Esophagus mucosa (tissue), 1 donor: ENCODE measurements at regions not wholly inside any gene's neighbourhood (a gene's known extent, or its start where the extent isn't known, plus 50 kb on each side); places are given as distances from the start of the nearest gene placed in this dataset.

Experiments
- ATAC-seq: fragments of 200-7000 bp; cut with Tn5 transposase; one replicate; pipeline ENCODE4 v1.9.1; 2020
- donor health status: DM: yes; HTN: yes; CAD: no.

DNA sequence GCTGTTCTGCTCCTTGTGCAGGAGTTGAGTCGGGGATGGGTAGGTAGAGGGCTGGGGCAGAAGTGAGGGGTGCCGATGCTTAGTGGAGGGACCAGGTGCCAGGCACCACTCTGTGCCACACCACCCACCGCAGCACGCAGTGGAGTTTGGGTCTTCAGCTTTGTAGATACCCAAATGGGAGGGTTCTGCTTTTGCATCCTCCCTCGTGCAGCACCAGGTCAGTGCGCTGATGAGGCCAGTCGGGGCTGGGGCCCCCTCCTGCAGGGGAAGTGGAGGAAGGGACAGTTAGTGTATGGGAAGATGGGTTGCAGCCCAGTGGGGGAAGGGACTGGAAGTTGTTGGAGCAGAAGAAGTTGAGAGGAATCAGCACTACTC, 244.0 kb downstream of the RHOU start:
- ATAC-seq = no peak

DNA sequence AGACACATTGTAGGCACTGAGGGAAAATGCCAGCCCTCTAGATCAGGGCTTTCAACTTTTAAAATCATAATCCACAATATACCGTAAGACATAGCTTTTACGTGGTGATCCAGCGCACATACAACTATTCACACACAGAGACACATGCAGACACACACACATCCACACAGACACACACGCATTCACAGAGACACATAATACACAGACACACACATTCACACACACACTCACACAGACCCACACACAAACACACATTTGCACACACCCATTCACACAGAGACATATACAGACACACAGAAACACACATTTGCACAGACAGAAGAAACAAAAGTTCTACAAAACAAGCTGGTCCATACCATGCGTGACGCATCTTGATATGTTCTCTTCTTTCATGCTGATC, 244.5 kb downstream of the RHOU start:
- no peak for ATAC-seq

DNA sequence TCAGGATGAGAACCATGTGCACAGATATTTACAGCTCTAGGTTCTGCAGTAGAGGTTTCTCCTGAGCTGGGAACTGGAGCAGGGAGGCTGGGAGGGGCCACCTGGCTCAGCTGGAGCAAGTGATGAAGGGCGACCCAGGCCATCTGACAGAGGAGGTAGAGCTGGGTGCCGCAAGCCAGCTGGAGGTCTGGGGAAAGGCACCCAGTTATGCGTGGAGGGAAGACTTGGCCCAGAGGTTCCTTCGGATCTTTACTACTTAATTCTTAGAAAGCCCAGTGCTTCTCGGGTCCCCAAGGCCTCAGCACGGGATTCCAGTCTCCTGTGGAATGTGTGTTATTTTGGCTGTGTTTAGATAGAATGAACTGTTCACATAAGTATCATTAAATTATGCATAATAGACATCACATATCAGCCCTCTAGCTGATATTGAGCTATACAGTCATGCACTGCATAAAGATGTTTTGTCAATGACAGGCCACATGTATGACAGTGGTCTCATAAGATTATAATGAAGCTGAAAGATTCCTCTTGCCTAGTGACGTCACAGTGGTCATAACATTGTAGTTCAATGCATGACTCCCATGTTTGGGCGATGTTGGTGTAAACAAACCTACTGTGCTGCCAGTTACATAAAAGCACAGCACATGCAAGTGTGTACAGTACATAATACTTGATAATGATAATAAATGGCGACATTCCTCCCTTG, 245.1 kb downstream of the RHOU start:
- no peak for ATAC-seq

DNA sequence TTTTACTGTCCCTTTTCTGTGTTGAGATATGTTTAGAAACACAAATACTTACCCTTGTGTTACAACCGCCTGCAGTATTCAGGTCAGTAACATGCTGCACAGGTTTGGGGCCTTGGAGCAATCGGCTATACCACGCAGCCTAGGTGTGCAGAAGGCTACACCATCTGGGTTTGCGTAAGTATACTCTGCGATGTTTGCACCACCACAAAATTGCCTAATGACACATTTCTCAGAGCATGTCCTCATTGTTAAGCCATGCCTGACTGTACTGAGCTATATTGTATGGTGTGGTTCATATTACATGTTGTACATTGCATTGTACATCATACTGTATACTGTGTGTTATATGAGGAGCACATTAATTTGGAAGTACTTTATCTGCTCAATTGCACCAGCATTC, 247.4 kb downstream of the RHOU start:
- ATAC-seq = no peak

DNA sequence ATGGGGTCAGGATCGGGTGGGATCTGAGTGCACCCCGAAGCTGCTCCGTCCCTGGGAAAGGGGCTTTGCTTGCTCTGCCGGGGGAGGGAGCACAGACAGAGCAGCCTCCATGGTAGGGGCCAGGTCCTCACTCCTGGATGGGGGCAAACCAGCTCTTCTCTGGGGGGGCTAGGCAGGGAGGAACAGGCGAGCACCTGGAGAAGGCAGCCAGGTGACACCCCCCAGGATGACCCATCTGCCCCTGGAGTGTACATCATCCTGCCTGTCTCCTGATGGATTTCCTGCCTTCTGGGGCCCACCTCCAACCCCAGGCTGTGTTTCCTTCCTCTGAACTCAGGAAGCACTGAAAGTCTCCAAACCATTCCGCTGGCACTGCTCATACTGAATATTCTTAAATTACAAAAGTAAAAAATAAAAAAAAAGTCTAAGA, 248.0 kb downstream of the RHOU start:
- no peak for ATAC-seq

DNA sequence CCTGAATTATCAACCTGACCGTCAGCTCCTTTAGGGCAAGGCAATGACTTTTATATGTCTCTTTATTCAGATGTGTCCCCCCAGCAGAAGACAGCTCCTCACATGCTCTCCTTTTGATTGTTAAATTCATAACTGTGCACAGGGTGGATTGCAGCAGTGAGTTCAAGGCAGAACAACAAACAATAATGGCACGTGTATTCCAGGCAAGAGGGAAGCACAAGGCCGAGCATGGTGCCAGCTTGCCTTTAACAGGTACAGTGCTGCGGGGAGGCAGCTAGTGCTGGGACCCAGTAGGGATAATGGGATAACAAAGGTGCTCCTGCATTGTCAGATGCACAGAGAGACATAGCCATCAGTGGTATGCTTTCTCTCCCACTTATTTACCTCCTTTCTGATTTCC, 248.4 kb downstream of the RHOU start:
- ATAC-seq = no peak

DNA sequence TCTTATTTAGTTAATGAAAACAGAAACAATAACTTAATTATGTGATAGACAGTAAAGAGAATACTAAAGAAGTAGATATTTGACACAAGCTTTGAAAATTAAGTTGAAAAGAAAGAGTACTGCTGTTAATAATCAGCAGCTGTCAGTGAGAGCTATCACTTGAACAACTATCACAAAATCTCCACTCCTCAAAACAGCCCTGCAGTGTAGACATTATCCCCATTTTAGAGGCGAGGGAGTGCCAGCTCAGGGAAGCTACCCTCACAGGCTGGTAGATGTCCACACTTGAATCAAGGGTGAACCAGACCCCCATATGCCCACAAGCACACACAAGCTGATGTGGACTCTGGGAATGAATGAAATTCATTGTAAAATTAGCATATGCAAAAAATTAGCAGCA, 248.8 kb downstream of the RHOU start:
- ATAC-seq = no peak

DNA sequence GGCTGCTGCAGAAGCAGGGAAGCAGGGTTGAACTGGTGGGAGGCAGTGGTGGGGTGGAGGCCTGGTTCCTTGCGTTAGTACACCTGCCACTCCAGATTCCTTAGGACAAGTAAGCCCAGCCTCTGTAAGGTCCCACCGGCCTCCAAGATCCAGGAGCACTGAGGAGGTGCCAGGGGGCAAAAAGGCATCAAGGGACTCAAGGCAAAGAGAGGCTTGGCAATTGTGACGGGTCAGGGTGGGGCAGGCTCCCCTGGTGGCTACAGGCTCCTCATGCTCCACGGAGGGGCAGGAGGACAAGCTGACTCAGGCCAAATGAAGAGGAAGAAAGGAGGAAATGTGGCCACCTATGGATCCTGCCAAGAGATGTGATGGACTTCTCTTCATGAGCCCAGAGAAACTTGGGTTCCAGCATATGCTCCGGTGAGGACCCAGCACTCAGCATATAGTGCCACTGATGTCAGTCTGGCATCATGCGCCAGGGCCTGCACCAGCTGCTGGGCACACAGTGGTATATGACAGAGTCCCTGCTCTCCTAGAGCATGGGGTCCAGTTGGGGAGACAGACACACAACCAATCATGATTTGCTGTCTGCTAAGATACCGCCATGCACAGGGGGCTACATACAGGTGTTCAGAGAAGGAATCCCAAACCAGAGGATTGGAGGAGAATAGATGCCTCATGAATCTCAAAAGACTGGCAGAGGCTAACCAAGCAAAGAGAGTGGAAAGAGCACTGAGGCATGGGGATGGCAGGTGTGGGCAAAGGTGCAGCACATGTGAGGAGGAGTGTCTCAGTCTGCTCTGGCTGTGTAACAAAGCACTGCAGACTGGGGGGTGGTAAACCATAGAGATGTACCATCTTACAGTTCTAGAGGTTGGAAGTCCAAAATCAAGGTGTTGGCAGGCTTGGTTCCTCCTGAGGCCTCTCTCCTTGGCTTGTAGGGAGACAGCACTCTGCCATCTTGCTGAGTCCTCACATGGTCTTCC, 249.7 kb downstream of the RHOU start:
- ATAC-seq = no peak

DNA sequence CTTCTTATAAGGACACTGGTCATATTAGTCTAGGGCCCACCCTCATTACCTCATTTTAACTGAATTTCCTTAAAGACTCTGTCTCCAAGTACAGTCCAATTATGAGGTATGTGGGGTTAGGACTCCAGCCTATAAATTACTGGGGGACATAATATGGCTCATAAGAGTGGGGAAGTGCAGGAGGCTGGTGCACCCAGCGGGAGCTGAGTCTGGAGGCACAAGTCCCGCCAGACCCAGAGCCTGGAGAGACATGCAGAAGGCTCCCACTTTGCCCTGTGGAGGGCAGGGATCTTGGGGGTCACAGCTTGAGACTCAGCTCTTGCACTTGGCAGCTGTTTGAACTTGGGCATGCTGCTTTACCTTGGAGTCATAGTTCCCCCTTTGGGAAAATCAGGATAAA, 250.4 kb downstream of the RHOU start:
- no peak for ATAC-seq

DNA sequence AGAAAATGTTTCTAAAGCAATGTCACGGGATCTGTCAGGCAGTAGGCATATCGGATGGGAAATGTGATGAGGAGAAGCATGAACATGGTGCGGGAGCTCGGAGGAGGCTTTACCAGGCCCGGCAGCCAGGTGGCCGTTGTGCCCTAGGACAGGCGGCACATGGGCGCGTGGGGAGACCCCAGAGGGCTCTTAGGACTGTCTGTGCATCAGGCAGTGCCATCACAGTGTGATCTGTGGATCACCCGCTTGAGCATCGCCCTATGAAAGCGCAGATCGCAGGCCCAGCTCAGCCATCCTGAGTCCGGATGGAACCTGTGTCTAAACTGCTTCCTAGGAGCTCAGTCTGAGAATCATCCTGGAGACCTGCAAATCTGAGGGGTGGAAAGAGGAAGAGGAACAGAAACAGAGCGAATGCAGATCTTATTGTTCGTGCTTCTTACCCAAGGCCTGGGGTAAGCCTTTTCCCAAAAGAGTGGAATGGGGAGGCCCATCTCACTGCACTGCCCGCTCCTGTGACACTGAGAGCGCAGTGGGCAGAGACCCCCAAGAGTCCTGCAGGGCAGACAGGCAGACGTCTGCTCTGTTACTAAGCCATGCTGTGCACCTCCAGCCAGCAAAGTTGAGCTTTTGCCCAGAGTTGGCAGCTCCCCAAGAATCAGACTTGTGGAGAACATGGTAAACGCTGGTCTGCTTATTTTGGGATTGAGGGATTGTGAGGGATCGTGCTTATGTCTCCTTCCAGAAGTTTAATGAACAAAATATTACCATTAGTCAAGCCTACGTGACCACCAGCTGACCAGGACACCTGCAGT, 251.0 kb downstream of the RHOU start:
- ATAC-seq = no peak

DNA sequence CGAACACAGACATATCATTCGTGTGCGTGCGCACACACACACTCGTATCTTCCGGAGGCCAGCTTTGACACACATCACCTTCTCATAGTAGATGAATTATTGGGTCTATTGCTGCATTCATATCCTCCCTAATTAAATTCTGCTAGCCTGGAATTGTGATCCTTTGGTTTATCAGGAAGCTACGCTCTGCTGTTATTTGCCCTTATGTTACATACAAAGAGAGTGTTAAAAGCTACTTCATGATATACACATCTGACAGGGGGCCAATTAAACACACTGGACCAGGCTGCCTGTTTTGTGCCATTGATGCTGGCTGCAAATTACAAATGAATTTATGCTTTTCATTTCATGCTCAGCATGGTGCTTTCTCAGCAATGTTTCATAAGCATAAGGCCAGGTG, 252.0 kb downstream of the RHOU start:
- no peak for ATAC-seq

DNA sequence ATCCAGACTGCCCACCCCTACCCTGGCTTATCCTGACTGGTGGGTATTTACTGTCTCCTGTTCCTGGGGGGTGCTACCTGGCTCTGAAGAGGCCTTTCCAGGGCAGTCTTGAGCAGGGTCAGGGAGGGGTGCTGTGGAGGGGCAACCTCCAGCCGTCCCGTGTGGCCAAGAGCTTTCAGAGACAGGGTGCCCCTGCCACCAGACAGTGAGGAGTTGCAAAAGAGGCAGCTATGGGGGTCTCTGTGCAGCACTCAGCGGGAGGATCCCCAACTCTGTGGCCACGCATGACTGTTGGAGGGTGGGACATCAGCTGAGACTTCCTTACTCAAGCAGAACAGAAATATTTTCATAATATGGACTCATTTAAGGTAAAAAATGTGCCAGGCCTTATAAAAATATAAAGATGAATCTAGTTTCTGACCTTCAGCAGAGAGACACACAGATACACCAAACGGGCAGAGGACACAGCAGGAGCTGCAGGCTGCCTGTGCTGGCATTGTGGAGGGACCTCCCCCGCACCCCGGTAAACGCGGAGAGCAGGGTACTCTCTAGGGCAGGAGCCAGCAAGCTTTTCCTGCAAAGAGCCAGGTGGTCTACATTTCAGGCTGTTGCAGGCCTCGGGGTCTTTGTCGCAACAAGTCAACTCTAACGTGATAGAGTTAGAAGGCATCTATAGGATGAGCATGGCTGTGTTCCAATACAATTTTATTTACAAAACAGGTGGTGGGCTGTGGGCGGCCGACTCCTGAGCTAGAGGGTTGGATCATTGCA, 252.6 kb downstream of the RHOU start:
- ATAC-seq = no peak

DNA sequence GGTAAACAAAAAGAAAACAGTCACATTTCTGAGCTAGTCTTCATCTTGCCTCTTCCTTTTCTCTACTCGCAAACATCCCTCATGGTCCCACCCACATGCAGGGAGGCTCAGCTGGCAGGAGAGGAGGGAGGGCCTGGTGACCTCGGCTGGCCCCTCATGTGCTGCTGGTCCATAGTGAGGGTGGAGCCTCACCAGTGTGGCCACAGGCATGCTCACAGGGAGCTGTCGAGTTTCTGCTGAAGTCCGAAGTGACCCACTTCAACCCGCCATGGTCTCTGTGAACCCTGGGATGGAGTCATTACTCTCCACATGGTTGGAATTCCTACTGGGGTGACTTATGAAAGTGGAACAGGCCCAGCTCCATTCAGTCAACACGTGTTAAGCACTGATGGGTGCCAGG, 253.4 kb downstream of the RHOU start:
- no peak for ATAC-seq

DNA sequence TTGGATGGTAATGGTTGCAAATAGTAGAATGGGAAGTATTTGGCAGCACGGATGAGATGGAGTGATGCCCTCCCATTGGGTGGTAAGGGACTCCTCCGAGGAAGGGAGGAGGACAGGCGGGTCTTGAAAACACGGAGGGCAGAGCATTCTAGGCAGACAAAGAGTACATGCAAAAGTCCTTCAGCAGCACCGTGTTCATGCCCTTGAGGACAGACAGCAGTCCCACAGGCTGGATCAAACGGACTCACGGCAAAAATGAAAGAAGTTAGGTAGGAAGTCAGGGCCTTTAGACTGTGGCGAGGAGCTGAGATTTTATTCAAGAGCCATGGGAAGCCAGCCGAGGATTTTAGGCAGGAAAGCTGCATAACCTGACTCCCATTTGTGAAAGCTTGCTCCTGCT, 253.9 kb downstream of the RHOU start:
- no peak for ATAC-seq

DNA sequence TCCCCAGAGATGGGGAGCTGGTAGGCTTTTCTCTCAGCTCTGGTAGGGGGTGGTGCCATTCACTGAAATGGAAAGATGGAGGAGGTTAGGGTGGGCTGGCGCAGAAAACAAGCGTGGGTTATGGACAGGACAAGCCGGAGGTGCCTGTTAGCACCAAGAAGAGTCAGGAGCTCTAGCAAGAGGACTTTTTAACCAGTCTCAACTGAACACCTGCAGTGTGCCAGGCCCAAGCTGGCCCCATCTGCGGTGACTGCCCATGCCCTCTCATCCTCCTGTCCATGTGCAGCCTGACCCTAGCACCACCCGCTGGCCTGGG, 254.4 kb downstream of the RHOU start:
- no peak for ATAC-seq

DNA sequence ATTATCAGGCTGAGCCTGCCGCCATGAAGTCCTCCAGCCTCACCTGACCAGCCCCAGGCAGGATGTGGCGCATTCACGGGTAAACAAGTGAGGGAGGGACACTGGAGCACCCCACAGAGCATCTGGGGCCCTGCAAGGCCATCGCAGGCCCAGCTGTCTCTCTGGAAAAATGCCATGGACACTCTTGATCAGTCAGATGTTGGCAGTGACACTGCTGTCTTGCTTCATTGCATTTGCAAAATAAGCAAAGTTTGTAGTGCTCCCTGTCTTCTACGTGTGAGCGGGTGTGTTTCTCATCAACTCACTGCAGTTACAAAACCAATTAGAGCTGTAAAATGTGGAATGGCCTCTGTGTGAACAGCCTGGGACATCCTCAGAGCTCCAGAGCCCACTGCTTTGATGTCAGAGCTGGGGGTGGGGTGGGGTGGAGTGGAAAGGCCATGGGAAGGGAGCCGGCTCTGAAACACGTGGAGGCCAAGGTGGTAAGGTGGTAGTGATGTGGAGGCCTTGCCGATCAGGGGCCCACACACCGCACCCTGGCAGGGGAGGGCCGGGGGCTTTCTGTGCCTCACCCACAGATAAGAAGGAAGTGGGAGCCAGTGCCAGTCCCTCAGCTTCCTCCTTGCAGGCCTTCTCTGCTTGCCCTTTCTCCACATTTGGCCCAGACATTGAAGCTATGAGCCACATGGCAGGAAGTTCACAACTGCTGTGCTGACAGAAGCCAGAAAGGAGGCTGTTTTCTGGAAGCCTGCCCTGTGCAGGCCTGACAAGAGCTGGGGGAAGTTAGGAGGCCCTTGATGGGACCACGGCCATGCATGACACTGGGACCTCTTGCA, 254.9 kb downstream of the RHOU start:
- peak; percentile 38 for ATAC-seq

DNA sequence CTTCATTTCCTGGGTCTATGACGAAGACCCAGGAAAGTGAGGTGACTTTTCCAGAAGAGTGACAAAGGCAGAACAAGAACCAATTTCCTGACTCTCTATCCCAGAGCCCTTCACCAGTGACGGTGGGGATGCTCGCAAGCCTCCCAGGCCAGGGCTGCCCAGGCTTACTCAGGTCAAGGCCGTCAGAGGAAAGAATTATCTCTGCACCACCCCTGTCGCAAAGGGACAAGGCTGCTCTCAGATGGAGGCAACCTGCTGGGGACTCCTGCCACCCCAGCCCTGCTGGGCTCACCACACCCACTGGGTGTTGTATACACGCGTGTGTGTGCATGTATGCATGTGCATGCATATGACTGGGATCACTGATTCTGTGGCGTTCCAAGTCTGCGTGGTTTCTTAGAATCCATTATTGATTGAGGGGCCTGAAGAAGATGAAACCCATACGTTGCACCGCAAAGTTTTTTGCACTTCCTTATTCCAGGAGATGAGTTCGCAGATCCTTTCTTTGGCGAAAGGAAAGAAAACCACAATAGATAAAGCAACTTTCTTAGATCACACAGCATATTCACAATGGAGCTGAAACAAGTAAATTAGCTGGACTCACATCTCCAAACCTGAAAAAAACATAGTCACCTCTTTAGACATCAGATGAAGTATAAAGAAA, 255.8 kb downstream of the RHOU start:
- ATAC-seq = no peak

DNA sequence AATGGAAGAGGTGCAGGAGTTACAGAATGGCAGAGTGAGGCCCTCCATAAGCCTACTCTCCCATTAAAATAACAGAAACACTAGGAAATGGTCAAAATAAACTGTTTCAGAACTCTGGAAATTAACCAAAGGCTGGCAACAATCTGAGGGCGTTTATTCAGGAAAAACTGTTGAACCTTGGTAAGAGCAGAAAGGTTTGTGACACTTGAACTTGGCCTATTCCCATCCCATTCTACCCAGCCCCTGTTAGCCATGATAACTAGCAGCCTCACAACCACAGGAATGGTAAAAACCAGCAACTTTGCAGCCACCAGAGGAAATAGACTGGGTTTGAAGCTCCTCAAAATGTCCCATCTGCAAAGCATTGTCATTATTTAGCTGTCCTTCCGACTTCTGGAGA, 256.8 kb downstream of the RHOU start:
- no peak for ATAC-seq

DNA sequence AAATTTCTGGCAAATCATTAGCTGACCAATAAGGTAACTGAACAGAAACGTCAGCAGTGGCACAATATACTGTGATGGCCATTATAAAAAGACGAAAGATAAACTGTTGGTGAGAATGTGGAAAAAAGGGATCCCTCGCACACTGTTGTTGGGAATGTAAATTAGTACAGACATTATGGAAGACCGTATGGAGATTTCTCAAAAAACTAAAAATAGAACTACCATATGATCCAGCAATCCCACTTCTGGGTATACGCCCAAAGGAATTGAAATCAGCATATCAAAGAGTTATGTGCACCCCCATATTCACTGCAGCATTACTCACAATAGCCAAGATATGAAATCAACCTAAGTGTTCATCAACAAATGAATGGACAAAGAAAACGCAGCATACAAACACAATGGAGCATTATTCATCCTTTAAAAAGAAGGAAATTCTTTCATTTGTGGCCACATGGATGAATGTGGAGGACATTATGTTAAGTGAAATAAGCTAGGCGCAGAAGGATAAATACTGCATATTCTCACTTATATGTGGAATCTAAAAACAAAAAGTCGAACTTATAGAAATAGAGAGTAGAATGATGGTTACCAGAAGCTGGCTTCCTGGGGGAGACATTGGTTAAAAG, 257.7 kb downstream of the RHOU start:
- ATAC-seq = no peak
